NCI-H128 (cell line): ENCODE measurements at regions not wholly inside any gene's neighbourhood (a gene's known extent, or its start where the extent isn't known, plus 50 kb on each side); places are given as distances from the start of the nearest gene placed in this dataset.

Experiments
- DNase-seq: peaks from one replicate; lab custom pipeline; 2025; ENCODE audit not compliant: unreplicated experiment; lab: John Stamatoyannopoulos, UW

DNA sequence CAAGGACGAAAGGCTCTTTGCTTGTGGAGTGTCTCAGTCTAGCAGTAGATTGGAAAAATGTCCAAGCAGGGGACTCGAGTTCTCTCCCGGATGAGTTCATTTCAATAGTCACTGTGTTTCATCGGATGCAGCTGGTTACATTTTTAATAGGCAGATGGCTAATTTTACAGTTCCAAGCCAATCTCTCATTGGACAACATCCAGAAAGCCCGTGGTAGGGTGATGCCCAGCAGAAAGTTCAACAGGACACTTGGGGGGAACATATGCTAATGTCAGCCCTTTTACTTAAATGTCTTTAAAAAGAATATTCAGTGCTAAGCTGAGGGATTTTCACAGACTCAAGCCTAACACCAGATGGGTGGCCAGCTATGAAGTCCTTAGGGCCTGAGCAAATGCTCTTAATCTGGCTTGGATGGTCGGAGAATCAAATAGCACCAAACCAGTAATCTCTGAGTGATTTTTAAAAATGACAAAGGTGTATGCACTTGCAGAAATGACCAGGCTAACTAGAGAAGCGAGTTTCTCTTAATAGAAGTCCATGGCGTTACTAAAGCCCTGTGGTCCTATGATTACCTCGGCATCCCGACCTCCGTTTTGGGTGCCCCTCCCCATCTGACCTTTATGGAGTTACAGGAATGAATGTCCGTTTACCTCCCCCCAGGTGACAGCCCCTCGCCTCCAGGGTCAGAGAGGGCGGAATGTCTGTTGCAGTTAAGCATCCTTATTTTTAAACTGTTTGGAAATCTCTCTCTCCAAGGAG is 289.2 kb upstream of the SALL1 start:
- no peak for DNase-seq

GRCh38 chr16:51439271-51439670 is 288.2 kb upstream of the SALL1 start:
- no peak for DNase-seq

DNA sequence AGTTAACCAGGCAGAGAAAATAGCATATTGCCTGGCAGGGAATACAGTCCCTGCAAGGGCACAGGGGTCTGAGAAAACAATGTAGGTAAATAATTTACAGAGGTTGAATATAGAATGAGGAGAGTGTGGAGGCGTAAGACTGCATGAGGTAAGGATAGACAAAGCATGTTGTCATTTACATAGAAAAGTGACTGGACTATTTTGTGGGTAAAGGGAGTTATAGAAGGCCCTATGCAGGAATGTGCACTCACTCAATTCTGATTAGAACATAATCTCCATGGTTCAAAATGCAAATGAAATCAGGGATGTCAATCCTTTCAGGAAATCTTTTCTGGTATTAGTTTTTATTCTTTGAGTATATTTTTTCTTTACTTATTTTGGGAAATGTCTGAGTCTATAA is 285.7 kb upstream of the SALL1 start:
- DNase-seq: no peak

- DNase-seq: no peak
Observed at GRCh38 chr16:51434567-51435198, 283.6 kb upstream of the SALL1 start.

- DNase-seq: no peak
Observed at GRCh38 chr16:51433599-51433998, 282.5 kb upstream of the SALL1 start.

- no peak for DNase-seq
Observed at GRCh38 chr16:51431517-51432241, 280.6 kb upstream of the SALL1 start.

DNA sequence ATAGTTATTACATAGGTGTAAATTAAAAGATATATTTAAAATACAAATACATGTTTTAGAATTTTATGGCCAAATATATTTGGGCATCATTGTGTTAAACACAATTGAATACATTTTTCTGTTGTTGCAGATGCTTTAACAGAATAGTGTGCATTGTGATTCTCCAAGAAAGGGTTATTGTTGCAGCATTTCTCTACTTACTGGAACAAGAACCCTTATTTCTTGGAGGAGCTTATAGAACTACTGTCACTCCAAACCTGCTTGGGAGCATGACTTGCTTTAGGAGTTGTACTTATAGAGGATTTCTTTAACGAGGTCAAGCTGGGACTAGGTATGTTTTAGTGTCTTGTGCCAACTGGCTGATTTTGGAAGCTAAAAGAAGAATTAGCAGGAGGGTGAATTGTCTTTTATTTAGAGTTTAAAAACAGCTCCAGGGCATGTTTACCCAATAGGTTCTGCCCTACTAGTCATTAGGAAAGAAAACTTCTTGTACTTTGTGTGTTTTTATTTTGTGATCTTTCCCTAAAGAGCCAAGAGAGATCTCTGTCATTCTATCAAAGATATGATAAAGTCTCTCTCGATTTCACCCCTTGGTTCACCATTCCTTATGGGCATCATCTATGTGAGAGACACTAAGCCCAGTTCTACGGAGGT is 279.8 kb upstream of the SALL1 start:
- DNase-seq: no peak

GRCh38 chr16:51429041-51429440 is 278.0 kb upstream of the SALL1 start:
- DNase-seq: no peak

DNA sequence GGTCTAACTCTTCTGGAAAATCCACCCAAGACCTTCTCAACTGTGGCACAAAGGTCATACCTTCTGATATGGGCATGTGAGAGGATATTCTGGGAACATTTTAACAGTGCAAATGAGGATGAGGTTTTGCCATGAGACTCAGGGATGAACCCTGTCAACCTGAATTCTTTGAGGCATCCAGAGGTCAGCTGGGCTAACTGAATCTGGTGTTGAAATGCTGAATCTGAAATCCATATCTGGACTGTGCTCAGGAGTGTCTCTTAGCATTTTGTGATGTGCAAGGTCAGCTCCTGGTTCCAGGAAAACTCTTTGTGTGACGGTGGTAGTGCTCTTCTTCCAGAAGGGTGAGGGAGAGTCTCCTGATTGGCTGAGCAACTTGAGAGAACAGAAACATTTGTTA is 276.0 kb upstream of the SALL1 start:
- DNase-seq: no peak

DNA sequence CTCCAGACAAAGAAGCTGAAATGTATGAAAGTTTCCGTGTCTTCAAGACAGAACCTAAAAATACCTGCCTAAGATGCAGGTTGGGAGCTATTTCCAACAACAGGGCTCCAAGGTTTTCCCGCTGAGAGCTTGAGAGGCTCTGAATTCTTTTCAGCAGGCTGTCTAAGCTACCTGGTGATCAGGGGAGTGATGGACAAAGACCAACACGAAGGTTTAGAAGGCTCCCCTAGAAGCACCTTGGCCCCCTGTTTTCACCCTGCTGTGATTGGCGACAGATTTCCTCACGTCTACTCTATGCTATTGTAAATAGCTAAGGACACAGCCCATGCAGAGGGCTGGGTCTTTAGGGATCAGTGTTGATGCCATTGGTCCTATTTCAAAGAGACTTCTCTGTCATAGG is 275.2 kb upstream of the SALL1 start:
- DNase-seq: no peak

GRCh38 chr16:51420247-51420646 is 269.2 kb upstream of the SALL1 start:
- no peak for DNase-seq

DNA sequence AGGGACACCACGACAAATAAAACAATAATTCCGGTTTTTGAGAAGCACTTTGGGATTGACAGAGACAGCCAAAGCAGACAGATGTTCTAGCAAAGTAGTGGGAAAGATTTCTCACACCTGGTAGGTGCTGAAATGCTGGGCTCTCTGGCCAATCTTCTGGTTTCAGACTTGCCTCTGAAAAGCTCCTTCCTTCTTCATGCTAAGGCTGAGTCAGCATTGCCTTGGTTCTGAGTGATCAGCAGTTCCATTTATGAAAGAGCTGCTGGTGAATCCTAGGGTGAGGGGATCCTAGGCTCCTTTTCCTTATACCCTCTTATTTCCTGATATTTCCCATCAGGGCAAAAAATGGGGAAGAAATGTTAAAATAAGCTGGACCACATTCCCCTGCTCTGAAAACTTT is 268.7 kb upstream of the SALL1 start:
- DNase-seq: no peak

- DNase-seq: no peak
Observed at GRCh38 chr16:51418258-51418657, 267.2 kb upstream of the SALL1 start.

DNA sequence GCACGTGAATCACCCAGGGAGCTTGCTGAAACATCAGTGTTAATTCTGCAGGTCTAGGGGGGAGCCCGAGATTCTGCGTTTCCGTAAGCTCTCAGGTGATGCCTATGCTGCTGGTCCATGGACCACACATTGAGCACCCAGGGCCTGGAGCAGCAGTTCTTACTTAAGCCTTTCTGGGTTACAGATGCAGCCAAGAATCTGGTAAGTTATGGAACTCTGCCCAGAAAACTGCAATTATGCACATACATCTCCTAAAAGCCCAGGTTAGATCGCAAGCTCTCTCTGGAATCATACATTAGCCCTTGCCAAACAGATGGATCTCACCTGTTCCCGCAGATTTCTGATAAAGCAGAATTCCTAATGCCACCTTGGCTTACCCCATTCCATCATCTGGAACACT is 265.9 kb upstream of the SALL1 start:
- no peak for DNase-seq

- no peak for DNase-seq
Observed at GRCh38 chr16:51410125-51410524, 259.1 kb upstream of the SALL1 start.

DNA sequence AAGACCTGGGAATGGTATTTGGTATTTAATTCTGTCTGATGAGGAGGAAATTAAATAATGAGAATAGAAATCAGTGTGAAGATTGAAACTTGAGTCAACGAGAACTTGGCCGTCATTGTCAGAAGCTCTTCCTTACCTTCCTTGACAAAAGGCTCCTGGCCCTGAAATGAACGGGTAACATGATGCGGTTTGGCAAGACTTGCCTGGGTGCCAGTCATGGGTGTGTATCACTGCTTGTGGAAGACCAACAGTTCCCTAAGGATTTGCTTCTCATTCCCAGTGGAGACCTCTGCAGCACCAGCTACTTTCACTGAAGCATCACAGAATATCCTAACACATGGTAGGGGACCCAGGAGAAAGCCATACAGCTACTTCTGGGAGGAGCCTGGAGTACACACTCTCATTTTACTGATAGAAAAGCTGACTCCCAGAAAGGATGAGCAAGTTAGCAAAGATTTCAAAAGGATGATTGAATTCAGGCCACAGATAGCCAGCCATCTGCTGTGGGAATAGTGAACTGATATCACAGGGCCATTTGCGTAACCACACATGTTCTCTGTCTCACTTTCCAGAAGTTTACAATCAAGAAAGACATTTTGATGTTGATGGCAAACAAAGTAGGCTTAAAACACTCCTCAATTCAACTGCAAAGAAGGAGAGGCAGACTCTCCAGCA is 258.1 kb upstream of the SALL1 start:
- no peak for DNase-seq

DNA sequence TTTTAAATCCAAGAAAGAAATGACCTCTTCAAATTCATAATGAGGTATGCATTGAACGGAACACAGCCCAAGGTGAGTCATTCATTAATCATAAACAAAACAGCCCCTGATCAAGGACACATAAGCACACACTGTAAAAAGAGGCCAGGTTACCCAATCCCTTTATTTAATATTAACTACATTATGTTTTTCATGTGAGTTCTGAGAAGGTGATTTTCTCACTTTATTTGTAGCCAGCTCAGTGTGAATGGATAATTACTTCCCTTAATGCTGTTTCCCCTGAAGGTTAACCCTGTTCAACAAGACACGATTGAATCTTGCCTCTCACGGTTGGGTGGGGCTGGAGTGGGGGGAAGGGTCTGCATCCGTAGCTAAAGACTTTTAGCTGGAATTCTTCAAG is 257.3 kb upstream of the SALL1 start:
- DNase-seq: no peak

- no peak for DNase-seq
Observed at GRCh38 chr16:51407921-51408320, 256.9 kb upstream of the SALL1 start.

GRCh38 chr16:51407199-51407598 is 256.1 kb upstream of the SALL1 start:
- DNase-seq: no peak

- DNase-seq: no peak
Observed at GRCh38 chr16:51405361-51405760, 254.3 kb upstream of the SALL1 start.

- no peak for DNase-seq
Observed at GRCh38 chr16:51404386-51404785, 253.3 kb upstream of the SALL1 start.
